CD4-positive, alpha-beta T cell treated with Interleukin-6 at 100 ng/mL for 8 hours (primary cell): ENCODE measurements at regions not wholly inside any gene's neighbourhood (a gene's known extent, or its start where the extent isn't known, plus 50 kb on each side); places are given as distances from the start of the nearest gene placed in this dataset.

Experiments used
- DNase-seq: peaks from one replicate; pipeline ENCODE4 v3.0.0-alpha.2; 2020; ENCODE audit warnings: mixed read lengths, low spot score

- no peak for DNase-seq
Measured at GRCh38 chr10:123575105-123575504, 91.0 kb upstream of the GPR26 start.

GRCh38 chr10:123576706-123577105 is 89.4 kb upstream of the GPR26 start:
- no peak for DNase-seq

- DNase-seq: no peak
Measured at GRCh38 chr10:123577921-123578461, 88.2 kb upstream of the GPR26 start.

DNA sequence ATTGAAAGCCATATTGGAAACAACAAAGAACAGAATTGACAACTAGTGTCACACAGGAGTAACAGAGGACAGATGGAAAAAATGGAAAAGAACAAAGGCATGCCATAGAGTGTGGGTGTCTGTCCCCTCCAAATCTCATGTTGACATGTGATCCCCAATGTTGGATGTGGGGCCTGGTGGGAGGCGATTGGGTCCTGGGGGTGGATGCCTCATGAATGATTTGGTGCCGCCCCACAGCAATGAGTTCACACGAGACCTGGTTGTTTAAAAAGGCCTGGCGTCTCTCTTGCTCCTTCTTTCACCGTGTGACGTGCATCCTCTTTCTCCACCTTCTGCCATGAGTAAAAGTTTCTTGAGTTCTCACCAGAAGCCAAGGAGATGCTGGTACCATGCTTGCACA is 87.4 kb upstream of the GPR26 start:
- DNase-seq: no peak

DNA sequence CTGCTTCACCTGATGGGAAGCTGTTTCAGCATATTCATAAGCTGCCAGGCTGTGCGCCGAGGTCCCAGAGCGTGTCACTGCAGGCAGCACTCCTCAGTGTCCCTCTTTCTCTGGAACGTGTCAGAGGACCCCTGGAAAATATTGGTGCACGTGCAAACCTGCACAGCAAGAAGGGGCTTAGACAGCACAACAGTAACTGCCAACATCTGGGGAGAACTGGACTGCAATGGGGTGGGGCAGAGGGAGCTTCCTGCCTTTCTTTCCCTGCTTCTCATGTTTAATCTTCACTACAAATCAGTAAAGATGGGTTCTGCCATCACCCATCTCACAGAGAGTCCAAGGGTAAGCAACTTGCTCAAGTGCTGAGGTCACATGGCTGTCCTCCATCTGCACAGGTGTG is 86.5 kb upstream of the GPR26 start:
- DNase-seq: no peak

DNA sequence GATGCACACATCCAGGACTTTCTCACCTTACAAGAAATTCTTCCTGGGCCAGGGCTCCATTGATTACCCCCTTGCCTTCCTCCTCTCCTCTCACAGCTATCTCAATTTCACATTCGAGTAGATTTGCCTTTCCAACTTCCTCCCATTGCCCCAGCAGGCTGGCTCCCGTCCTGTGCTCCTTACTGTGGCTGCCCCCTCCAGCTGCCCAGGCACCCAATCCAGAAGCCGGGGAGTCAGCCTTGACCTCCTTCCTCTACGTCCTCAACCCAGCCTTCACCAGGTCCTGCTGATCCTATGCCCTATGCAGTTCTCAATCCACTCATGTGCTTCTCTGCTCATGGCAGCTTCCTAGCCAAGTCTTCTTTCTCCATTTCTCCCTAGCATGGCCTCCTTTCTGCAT is 85.7 kb upstream of the GPR26 start:
- DNase-seq: no peak

- DNase-seq: no peak
Measured at GRCh38 chr10:123581656-123582055, 84.5 kb upstream of the GPR26 start.

- peak; percentile 31 for DNase-seq
Measured at GRCh38 chr10:123582084-123582989, 83.8 kb upstream of the GPR26 start.

GRCh38 chr10:123583639-123584418 is 82.3 kb upstream of the GPR26 start:
- no peak for DNase-seq

DNA sequence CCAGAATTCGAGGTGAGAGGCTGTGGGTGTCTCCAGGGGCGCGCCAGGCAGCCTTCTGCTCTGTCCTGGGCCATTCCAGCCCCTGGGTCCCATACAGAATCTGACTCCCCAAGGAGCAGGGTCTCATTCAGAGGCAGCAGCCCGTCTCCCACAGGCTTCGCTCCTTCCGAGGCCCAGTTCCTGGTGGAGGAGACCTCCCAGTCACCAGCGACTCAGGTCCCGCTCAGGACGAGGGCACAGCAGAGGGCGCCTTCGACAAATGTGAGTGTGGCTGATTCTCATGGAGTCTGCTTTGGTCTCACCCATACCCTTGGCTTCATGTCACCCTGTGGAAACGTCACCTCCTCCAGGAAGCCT is 81.8 kb upstream of the GPR26 start:
- no peak for DNase-seq

- DNase-seq: no peak
Measured at GRCh38 chr10:123585477-123586445, 80.4 kb upstream of the GPR26 start.

- DNase-seq: no peak
Measured at GRCh38 chr10:123587110-123587509, 79.0 kb upstream of the GPR26 start.

DNA sequence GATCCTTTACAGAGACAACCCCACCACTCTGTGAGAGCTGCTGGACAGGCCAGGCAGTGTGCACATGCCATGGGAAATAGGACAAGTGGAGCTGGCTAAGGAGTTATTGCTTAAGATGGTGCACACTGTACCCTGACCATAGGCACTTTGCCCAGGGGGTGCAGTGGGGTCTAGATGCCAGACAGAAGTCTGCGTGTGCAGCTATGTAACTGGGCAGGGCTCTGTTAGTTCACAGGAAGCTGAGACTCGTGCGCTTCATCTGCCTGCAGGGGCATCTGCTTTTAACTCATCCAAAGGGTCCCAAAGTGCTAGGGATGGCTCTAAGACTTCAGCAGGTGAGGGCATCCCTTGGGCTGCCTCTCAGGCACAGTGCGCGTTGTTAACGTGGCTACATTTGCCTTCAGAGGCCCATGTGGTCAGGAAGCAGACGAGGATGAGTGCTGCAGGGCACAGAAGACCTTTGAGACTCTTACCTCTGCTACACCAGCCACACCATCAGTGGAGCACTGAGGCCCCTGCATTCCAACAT is 77.7 kb upstream of the GPR26 start:
- DNase-seq: no peak

GRCh38 chr10:123595661-123596060 is 70.5 kb upstream of the GPR26 start:
- no peak for DNase-seq

DNA sequence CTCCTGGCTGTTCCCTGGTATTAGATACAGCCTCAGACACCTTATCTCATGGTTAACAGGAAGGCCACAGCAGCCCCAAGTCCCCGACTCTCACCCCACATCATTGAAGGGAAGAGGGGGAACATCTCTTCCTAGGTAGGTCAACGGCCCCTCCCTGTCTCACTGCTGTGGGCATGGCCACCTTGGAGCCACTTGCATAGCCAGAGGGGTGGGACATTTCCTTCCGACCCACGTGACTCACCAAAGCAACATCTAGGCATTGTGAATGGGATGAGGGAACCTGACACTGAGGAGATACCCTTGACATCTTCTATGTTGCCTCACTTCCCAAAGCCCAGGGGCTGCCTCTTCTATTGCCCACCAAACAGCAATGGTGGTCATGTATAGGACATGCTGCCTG is 68.5 kb upstream of the GPR26 start:
- DNase-seq: no peak

GRCh38 chr10:123599366-123599849 is 66.7 kb upstream of the GPR26 start:
- DNase-seq: no peak

DNA sequence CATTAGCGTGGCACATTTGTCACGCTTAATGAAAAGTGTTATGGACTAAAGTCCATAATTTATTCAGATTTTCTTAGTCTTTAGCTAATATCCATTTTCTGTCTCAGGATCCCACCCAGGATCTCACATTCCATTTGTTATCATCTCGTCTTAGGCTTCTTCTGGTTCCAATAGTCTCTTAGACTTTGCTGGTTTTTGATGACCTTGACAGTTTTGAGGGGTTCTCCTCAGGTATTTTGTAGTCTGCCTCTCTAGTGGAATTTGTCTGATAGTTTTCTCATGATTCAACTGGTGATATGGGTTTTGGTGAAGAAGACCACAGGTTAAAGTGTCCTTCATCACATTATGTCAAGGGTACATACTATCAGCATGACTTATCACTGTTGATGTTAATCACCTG is 66.0 kb upstream of the GPR26 start:
- DNase-seq: no peak

DNA sequence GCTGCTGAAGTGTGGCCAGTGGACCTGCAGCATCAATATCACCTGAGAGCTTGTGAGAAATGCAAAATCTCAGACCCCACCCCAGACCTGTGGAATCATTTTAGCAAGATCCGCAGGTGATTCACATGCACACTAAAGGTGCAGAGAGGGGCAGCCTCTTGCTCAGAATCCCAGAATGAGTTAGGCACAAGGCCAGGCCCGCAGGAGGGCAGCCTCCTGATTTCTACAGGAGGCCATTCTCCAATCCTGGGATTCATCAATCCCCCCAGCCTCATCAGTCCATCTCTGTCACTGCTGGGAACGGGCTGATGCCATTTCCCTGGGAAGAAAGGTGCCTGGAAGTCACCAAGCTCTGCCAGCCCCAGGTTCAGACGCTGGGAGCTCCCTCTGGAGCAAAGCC is 63.0 kb upstream of the GPR26 start:
- no peak for DNase-seq

- DNase-seq: no peak
Measured at GRCh38 chr10:123604506-123604905, 61.6 kb upstream of the GPR26 start.

- DNase-seq: no peak
Measured at GRCh38 chr10:123606006-123606405, 60.1 kb upstream of the GPR26 start.

- DNase-seq: no peak
Measured at GRCh38 chr10:123606955-123607354, 59.2 kb upstream of the GPR26 start.
